Prostate gland (tissue), 2 donors: ENCODE measurements at regions not wholly inside any gene's neighbourhood (a gene's known extent, or its start where the extent isn't known, plus 50 kb on each side); places are given as distances from the start of the nearest gene placed in this dataset.

Source experiments
- CTCF ChIP-seq, 4 experiments: fragments of 200-600 bp in 2 of 4; fragments of 450-650 bp in 2 of 4; sonication (generic) in 2 of 4; IDR thresholded peaks; 1 replicate in 3 of 4; 2 replicates in 1 of 4; pipeline ENCODE4 v1.5.1; 2016 to 2019; ENCODE audit warnings: antibody characterized with exemption in 4 of 4, mild to moderate bottlenecking in 2 of 4, moderate library complexity in 2 of 4
- POLR2A ChIP-seq: fragments of 450-650 bp; IDR thresholded peaks from one replicate; pipeline ENCODE4 v1.6.1; 2016; ENCODE audit warnings: antibody characterized with exemption, mild to moderate bottlenecking
- POLR2AphosphoS5 ChIP-seq: sonication (generic); formaldehyde crosslinking; IDR thresholded peaks from one replicate; pipeline ENCODE4 v1.6.1; 2017; ENCODE audit warnings: antibody characterized with exemption

GRCh38 chr10:113235508-113235907, 285.5 kb downstream of the TCF7L2 start:
- TF ChIP-seq CTCF (IDR thresholded peaks at IDR 0.05) (no peak), POLR2A (no peak), POLR2AphosphoS5 (no peak)
